Mesendoderm (in vitro differentiated cells): ENCODE measurements at regions not wholly inside any gene's neighbourhood (a gene's known extent, or its start where the extent isn't known, plus 50 kb on each side); places are given as distances from the start of the nearest gene placed in this dataset.

ENCODE experiments used
- DNase-seq: peaks from one replicate; pipeline ENCODE4 v3.0.0; 2013
- H2AK5ac ChIP-seq: 2 replicates; pipeline ENCODE4 v1.6.1; 2013; ENCODE audit warnings: low read length, inconsistent platforms
- H2BK120ac ChIP-seq: 2 replicates; pipeline ENCODE4 v1.6.1; 2013; ENCODE audit warnings: low read depth, mild to moderate bottlenecking, low read length, moderate library complexity, mixed read lengths
- H2BK15ac ChIP-seq: replicated peaks from 2 replicates; pipeline ENCODE4 v1.6.1; 2013; ENCODE audit warnings: low read depth, mild to moderate bottlenecking, moderate library complexity
- H2BK5ac ChIP-seq: 2 replicates; pipeline ENCODE4 v1.6.1; 2013; ENCODE audit warnings: low read length, inconsistent platforms
- H3K18ac ChIP-seq: 2 replicates; pipeline ENCODE4 v1.6.1; 2013; ENCODE audit warnings: mild to moderate bottlenecking, low read length, mixed read lengths
- H3K23ac ChIP-seq: one replicate; pipeline ENCODE4 v1.6.1; 2013; ENCODE audit warnings: low read length
- H3K27ac ChIP-seq: 2 replicates; pipeline ENCODE4 v1.5.1; 2013; ENCODE audit warnings: low read depth, mild to moderate bottlenecking, inconsistent platforms, low read length, moderate library complexity
- H3K27me3 ChIP-seq: 2 replicates; pipeline ENCODE4 v1.6.1; 2013; ENCODE audit warnings: low read length, control low read depth, mild to moderate bottlenecking, inconsistent platforms; ENCODE audit not compliant: insufficient read depth, poor library complexity
- H3K36me3 ChIP-seq: 2 replicates; pipeline ENCODE4 v1.6.1; 2013; ENCODE audit warnings: low read length, inconsistent platforms; ENCODE audit not compliant: control insufficient read depth, insufficient read depth
- H3K4ac ChIP-seq: one replicate; pipeline ENCODE4 v1.6.1; 2013; ENCODE audit warnings: low read depth, mild to moderate bottlenecking, low read length, moderate library complexity
- H3K4me1 ChIP-seq: 2 replicates; pipeline ENCODE4 v1.6.1; 2013; ENCODE audit warnings: low read depth, low read length, inconsistent platforms; ENCODE audit not compliant: control insufficient read depth
- H3K4me2 ChIP-seq: 2 replicates; pipeline ENCODE4 v1.6.1; 2013; ENCODE audit warnings: low read length
- H3K4me3 ChIP-seq: 2 replicates; pipeline ENCODE4 v1.5.1; 2013; ENCODE audit warnings: mild to moderate bottlenecking, low read length
- H3K56ac ChIP-seq: one replicate; pipeline ENCODE4 v1.6.1; 2013; ENCODE audit warnings: low read length
- H3K79me1 ChIP-seq: 2 replicates; pipeline ENCODE4 v1.6.1; 2013; ENCODE audit warnings: low read length, inconsistent platforms
- H3K79me2 ChIP-seq: 2 replicates; pipeline ENCODE4 v1.6.1; 2013; ENCODE audit warnings: mild to moderate bottlenecking, low read length; ENCODE audit not compliant: control insufficient read depth, insufficient read depth
- H3K9ac ChIP-seq: 2 replicates; pipeline ENCODE4 v1.6.1; 2013; ENCODE audit warnings: low read length, inconsistent platforms
- H4K5ac ChIP-seq: one replicate; pipeline ENCODE4 v1.6.1; 2013; ENCODE audit warnings: low read length
- H4K8ac ChIP-seq: one replicate; pipeline ENCODE4 v1.6.1; 2013; ENCODE audit warnings: low read depth, mild to moderate bottlenecking, control low read depth, low read length, moderate library complexity
- WGBS: extraction: QIAGEN DNeasy Blood & Tissue Kit; methylation state at CpG from one replicate; pipeline ENCODE4 v1.1.7; 2013; ENCODE audit warnings: low lambda C conversion rate, missing lambda C conversion rate; ENCODE audit not compliant: insufficient coverage; ENCODE audit errors: extremely low coverage; 5-methylcytosine and 5-hydroxymethylcytosine counted together

DNA sequence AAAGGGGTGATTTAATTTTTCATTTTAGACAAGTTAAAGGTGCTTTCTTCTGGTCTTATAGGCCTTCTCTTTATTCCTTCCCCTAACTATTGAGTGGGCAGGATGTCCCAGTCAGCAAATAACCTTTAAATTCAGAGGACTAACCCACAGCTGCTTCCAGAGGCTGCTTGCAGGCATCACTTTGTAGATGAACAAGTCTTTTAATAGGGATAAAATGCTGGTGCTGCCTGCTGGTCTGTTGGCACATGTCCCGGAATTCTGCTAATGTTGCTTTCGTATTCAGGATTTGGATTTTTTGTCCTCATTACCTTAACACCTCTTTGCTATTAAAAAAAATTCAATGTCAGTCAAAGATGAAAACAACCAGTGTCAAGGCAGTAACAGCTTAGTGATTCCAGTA, 132.7 kb upstream of the KL start:
- Histone ChIP-seq H2BK120ac (no peak overlapping the region), H3K23ac (no peak overlapping the region), H2BK15ac (no peak overlapping the region), H3K18ac (no peak overlapping the region), H3K4me3 (no peak overlapping the region), H3K27ac (no peak overlapping the region), H3K79me1 (no peaks in the 10 kb centered on the region), H3K36me3 (no peaks in the 10 kb centered on the region), H2BK5ac (no peak overlapping the region), H3K4me1 (no peaks in the 10 kb centered on the region), H3K27me3 (no peaks in the 10 kb centered on the region), H4K5ac (no peak overlapping the region), H3K4me2 (no peak overlapping the region), H3K56ac (no peak overlapping the region), H3K9ac (no peak overlapping the region), H4K8ac (no peak overlapping the region), H2AK5ac (no peak overlapping the region), H3K79me2 (no peaks in the 10 kb centered on the region), H3K4ac (no peak overlapping the region)
- WGBS: no CpG with 5 or more reads among the region's 2 CpGs
- DNase-seq: no peak

DNA sequence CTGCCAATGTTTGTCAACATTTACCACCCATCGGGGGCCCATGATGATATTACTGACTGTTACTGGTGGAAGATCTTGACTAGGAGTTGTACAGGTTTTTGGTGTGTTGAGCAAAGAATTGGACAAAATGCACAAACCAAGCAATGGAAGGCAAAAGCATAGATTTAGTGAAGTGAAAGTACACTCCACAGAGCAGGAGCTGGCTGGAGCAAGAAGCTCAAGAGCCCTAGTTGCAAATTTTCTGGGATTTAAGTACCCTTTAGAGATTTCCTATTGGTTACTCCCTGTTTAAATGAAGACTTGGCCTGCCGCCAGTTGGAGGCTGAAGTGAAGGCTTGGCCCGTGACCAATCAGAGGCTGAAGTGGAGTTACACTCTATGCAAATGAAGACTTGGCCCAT, 128.6 kb upstream of the KL start:
- no peak overlapping the region for H2BK120ac ChIP-seq
- no peak overlapping the region for H3K18ac ChIP-seq
- H3K27me3 ChIP-seq: no peaks in the 10 kb centered on the region
- H4K5ac ChIP-seq: no peak overlapping the region
- H3K23ac ChIP-seq: no peak overlapping the region
- H3K9ac ChIP-seq: no peak overlapping the region
- H3K4me1 ChIP-seq: no peaks in the 10 kb centered on the region
- no peak overlapping the region for H2BK5ac ChIP-seq
- H3K4ac ChIP-seq: no peak overlapping the region
- no peak overlapping the region for H3K27ac ChIP-seq
- H3K79me1 ChIP-seq: no peaks in the 10 kb centered on the region
- no peak overlapping the region for H4K8ac ChIP-seq
- H3K4me3 ChIP-seq: no peak overlapping the region
- no peak overlapping the region for H3K4me2 ChIP-seq
- DNase-seq: no peak
- no peak overlapping the region for H2BK15ac ChIP-seq
- no peak overlapping the region for H3K56ac ChIP-seq
- H3K36me3 ChIP-seq: no peaks in the 10 kb centered on the region
- no peaks in the 10 kb centered on the region for H3K79me2 ChIP-seq
- WGBS: no CpG with 5 or more reads among the region's 3 CpGs
- H2AK5ac ChIP-seq: no peak overlapping the region

DNA sequence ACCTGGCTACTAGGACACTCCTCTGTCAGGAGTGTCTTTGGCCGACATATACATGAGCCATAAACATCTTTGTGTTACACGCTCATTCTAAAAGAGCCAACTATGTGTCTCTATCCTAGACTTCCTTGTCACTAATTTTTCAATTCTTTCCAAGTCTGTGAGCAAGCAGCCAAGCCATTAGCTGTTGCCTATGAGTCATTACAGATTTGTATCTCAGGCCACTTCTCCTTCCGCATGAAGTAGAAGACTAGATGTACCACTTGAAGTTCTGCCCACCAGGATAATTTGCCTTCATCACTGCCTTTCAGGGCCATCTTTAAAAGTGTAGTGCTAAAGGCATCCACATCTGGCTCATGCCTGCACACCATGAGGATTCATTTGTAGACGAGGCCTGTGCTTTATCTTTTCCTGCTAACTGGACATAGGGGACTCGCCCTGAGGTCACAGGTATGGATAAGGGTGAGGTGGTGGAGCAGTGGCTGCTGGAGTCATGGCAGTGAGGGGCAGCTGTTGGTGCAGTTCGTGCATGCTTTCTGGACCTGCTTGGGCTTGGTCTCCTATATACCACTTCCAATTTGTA, 126.1 kb upstream of the KL start:
- no CpG with 5 or more reads among the region's 6 CpGs for WGBS
- Histone ChIP-seq H3K4me3 (no peak overlapping the region), H2BK15ac (no peak overlapping the region), H2AK5ac (no peak overlapping the region), H3K9ac (no peak overlapping the region), H4K8ac (no peak overlapping the region), H3K79me1 (no peaks in the 10 kb centered on the region), H3K4me1 (no peaks in the 10 kb centered on the region), H4K5ac (no peak overlapping the region), H3K79me2 (no peaks in the 10 kb centered on the region), H3K4ac (no peak overlapping the region), H3K18ac (no peak overlapping the region), H3K27ac (no peak overlapping the region), H3K27me3 (no peaks in the 10 kb centered on the region), H3K23ac (no peak overlapping the region), H3K56ac (no peak overlapping the region), H3K36me3 (no peaks in the 10 kb centered on the region), H2BK5ac (no peak overlapping the region), H2BK120ac (no peak overlapping the region), H3K4me2 (no peak overlapping the region)
- DNase-seq: no peak

- H2BK5ac ChIP-seq: no peak overlapping the region
- DNase-seq: no peak
- H3K18ac ChIP-seq: no peak overlapping the region
- no peak overlapping the region for H3K56ac ChIP-seq
- H3K4me3 ChIP-seq: no peak overlapping the region
- H3K27ac ChIP-seq: no peak overlapping the region
- no peak overlapping the region for H3K23ac ChIP-seq
- H3K27me3 ChIP-seq: no peaks in the 10 kb centered on the region
- no peak overlapping the region for H2AK5ac ChIP-seq
- H2BK120ac ChIP-seq: no peak overlapping the region
- no peak overlapping the region for H2BK15ac ChIP-seq
- no peak overlapping the region for H3K9ac ChIP-seq
- H3K4me1 ChIP-seq: no peaks in the 10 kb centered on the region
- no peaks in the 10 kb centered on the region for H3K79me1 ChIP-seq
- H3K4me2 ChIP-seq: no peak overlapping the region
- H3K4ac ChIP-seq: no peak overlapping the region
- no peaks in the 10 kb centered on the region for H3K36me3 ChIP-seq
- H3K79me2 ChIP-seq: no peaks in the 10 kb centered on the region
- no peak overlapping the region for H4K8ac ChIP-seq
- no peak overlapping the region for H4K5ac ChIP-seq
- no CpG with 5 or more reads among the region's 6 CpGs for WGBS
Observed at GRCh38 chr13:32893176-32893575, 123.0 kb upstream of the KL start.

DNA sequence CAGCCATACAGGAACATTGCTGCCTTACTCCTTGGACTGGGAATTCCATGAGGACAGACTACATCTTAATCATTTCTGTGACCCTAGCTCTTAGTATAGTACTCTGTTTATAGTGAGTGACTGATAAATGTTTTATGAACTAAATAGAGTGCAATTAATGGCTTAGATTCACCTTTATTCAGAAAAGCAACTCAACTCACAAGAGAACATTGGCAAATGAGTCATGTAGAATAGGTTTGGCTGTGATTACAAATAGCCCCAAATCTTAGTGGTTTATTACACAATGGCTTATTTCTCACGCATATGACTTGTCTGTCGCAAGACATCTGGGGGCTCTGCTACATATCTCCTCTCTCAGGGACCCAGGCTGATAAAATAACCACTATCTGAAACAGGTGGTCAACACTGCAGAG, 121.6 kb upstream of the KL start:
- H2BK120ac ChIP-seq: no peak overlapping the region
- H3K4me2 ChIP-seq: no peak overlapping the region
- no peak overlapping the region for H3K56ac ChIP-seq
- no peaks in the 10 kb centered on the region for H3K79me1 ChIP-seq
- H3K36me3 ChIP-seq: no peaks in the 10 kb centered on the region
- no peak overlapping the region for H2BK5ac ChIP-seq
- H4K5ac ChIP-seq: no peak overlapping the region
- no peak overlapping the region for H3K9ac ChIP-seq
- no peak overlapping the region for H2AK5ac ChIP-seq
- no peak overlapping the region for H2BK15ac ChIP-seq
- no peak for DNase-seq
- no peak overlapping the region for H3K23ac ChIP-seq
- no peaks in the 10 kb centered on the region for H3K79me2 ChIP-seq
- no peaks in the 10 kb centered on the region for H3K4me1 ChIP-seq
- H3K4me3 ChIP-seq: no peak overlapping the region
- no peak overlapping the region for H3K4ac ChIP-seq
- H3K27ac ChIP-seq: no peak overlapping the region
- H4K8ac ChIP-seq: no peak overlapping the region
- no peak overlapping the region for H3K18ac ChIP-seq
- WGBS: no CpG with 5 or more reads among the region's 2 CpGs
- H3K27me3 ChIP-seq: no peaks in the 10 kb centered on the region

DNA sequence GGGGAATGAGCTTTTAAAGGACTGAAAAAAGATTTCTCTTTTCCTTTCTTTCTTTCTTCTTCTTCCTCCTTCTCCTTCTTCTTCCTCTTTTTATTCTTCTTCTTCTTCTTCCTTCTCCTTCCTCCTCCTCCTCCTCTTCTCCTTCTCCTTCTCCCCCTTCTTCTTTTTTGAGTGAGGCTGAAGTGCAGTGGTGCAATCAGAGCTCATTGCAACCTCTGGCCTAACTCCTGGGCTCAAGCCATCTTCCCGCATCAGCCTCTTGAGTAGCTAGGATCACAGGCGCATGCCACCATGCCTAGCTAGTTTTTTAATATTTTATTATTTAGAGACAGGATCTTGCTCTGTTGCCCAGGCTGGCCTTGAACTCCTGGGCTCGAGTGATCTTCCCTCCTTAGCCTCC, 120.9 kb upstream of the KL start:
- H3K4ac ChIP-seq: no peak overlapping the region
- H3K4me3 ChIP-seq: no peak overlapping the region
- no peaks in the 10 kb centered on the region for H3K36me3 ChIP-seq
- H3K56ac ChIP-seq: no peak overlapping the region
- no peak overlapping the region for H3K9ac ChIP-seq
- H2BK15ac ChIP-seq: no peak overlapping the region
- no CpG with 5 or more reads among the region's 3 CpGs for WGBS
- H2BK5ac ChIP-seq: no peak overlapping the region
- H3K4me2 ChIP-seq: no peak overlapping the region
- H4K5ac ChIP-seq: no peak overlapping the region
- H2AK5ac ChIP-seq: no peak overlapping the region
- DNase-seq: no peak
- H4K8ac ChIP-seq: no peak overlapping the region
- no peaks in the 10 kb centered on the region for H3K79me2 ChIP-seq
- H3K23ac ChIP-seq: no peak overlapping the region
- no peaks in the 10 kb centered on the region for H3K79me1 ChIP-seq
- H3K4me1 ChIP-seq: no peaks in the 10 kb centered on the region
- no peak overlapping the region for H3K27ac ChIP-seq
- no peak overlapping the region for H3K18ac ChIP-seq
- H2BK120ac ChIP-seq: no peak overlapping the region
- no peaks in the 10 kb centered on the region for H3K27me3 ChIP-seq
